NCI-H524 treated with DMSO at 0.1 percent for 48 hours (cell line): ENCODE measurements at regions not wholly inside any gene's neighbourhood (a gene's known extent, or its start where the extent isn't known, plus 50 kb on each side); places are given as distances from the start of the nearest gene placed in this dataset.
"Not testable (repeated sequence)": the region's sequence is repeated elsewhere in the genome, so short reads cannot be mapped to it uniquely, and the experiment has no call there.

Experiments used
- DNase-seq: peaks from one replicate; lab custom pipeline; 2025; lab: John Stamatoyannopoulos, UW

- no peak for DNase-seq
Observed at GRCh38 chr2:204360218-204361007, 184.9 kb upstream of the PARD3B start.

DNA sequence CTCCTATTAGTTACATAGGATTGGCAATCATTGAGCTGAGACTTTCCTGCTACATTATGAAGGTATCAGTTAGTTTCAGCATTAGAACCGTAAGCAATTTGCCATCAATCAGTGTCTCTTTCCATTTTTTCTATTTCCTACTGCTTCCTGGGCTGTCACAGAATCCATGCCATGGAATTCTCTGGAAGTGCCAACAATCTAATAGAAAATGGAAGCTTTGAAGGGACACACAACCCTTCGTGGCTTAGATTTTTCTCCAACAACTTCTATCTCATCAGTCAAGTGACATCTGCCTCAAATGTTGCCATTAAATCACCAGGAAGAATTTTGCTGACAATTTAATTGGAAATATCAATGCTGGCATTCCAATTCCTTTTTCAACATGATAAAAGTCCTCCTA lies 183.5 kb upstream of the PARD3B start:
- DNase-seq = no peak

GRCh38 chr2:204362581-204362980 lies 182.7 kb upstream of the PARD3B start:
- DNase-seq = no peak

DNA sequence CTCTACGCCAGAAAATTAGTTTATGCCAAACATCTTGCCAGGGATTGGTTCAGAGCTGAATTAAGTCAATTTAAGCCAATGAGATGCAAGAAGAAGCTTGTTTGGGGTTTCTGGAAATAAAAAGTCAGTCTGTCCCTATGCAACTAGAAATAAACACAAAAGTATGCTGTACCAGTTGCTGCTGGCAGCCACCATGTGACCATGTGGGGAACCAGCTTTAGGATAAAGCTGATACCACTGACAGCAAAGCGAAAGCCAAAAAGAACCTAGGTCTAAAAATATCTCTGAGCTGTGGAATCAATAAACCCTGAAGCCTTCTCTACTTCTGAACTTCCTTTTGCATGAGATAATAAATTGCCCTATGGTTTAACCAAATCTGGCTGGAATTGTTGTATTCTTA lies 181.8 kb upstream of the PARD3B start:
- no peak for DNase-seq

GRCh38 chr2:204364860-204365535 lies 180.3 kb upstream of the PARD3B start:
- peak; percentile 77 for DNase-seq

DNA sequence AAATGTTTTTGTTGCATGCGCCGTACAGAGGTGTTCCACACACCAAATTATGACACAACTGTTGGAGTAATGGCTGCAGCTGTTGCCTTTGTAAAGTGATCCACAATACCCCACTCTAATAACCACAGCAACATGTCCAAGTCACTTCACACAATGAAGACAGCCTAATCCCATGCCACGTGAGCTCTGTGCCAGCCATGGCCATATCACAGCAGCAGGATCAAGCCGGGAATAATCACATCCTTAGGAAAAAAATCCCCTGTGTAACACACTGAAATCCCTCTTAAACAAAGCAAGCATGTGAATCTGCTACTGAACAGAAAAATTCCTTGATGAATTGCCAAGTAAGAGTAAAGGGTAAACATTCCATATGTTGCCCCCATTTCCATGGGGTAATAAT lies 179.5 kb upstream of the PARD3B start:
- peak; percentile 96 for DNase-seq

- no peak for DNase-seq
Observed at GRCh38 chr2:204367466-204367865, 177.8 kb upstream of the PARD3B start.

- DNase-seq = no peak
Observed at GRCh38 chr2:204370172-204370718, 175.0 kb upstream of the PARD3B start.

GRCh38 chr2:204373942-204374341 lies 171.3 kb upstream of the PARD3B start:
- DNase-seq = no peak

GRCh38 chr2:204380141-204380881 lies 165.0 kb upstream of the PARD3B start:
- no peak for DNase-seq

- DNase-seq = no peak
Observed at GRCh38 chr2:204386668-204387067, 158.6 kb upstream of the PARD3B start.

DNA sequence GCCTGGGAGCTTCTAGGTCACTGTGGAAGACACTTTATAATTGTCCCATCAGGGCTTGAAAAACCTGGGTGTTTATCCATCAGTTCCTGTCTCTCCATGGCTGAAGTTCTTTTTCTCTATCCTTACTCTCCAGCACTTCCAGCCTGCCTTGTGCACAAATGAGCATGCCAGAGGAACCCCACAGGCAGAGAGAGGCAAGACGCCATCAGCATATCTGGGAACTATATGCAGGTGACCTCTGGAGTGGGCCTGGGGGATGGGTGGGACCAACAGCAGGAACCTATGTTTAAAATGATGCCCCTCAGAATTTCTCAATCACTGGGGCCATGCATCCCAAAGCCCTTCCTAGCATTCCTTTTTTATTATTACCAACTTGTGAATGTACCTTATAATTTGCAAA lies 156.2 kb upstream of the PARD3B start:
- no peak for DNase-seq

DNA sequence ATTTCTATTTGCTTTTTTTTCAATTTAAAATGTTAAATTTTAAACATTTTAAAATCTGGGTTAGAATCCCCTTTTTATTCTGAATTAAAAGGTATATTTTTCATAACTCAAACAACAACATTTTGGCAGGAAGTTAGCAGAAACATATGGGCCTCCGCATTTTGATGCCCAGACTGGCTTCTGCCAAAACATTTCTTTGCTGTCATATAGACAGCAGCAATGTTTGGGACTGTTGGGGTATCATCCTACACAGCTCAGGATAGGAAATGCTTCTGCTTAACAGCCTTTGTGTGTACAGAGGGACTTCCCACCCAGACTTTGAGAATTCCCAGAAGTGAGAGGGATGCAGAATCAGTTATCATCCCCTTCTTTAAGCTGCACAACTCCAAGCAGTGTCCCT lies 155.4 kb upstream of the PARD3B start:
- DNase-seq = no peak

GRCh38 chr2:204395539-204395938 lies 149.7 kb upstream of the PARD3B start:
- no peak for DNase-seq

DNA sequence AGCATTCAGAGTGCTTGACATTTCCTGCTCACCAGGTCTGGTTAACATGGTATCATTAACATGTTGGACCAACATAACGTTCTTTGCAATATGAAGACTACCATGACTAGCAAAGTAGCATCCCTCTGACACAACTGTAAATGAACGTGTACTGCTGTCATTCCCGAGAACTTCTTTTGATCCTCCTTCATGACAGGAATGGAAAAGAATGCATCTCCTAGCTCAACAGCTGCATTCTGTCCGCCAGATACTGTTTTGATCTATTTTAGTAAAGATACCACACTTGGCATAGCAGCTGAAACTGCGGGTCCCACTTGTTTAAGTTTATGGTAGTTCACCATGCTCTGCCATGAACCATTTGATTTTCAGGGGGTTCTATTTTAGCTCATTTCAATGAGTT lies 144.2 kb upstream of the PARD3B start:
- DNase-seq = no peak

DNA sequence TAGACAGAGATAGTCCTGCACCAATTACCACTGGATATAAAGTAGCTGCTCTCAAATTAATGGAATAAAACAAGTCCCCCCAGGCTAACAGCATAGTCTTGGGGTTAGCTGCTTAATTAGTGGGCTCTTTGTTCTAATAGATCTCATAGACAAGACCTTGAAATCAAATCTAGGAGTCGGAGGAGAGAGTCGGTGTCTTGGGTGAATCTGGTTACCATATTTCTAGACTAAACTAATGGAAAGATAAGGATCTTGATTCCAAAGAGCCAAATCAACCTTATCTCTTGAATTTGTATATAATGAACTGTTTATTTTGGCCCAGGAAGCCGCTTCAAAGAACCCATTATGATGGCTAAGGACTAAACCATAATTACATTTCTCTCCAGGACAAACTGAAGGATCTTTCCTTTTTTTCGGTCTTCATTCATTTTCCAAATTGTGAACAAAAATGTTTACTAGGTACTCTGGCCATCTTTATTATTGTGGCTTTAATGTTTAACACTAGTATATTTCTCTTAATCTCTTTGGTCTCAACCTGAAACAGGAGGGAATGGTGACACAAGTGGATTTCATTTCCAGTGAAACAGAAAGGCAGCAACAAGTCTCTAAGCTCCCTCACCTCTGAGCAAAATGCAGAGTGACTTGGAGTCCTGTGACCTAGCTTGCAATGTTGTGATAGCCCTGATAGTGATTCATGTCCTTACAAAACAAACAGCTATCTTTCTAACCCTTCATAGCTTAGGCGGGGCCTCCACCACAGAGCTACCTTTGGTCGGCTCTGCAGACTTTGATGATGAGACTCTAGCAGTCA lies 137.9 kb upstream of the PARD3B start:
- DNase-seq = no peak

DNA sequence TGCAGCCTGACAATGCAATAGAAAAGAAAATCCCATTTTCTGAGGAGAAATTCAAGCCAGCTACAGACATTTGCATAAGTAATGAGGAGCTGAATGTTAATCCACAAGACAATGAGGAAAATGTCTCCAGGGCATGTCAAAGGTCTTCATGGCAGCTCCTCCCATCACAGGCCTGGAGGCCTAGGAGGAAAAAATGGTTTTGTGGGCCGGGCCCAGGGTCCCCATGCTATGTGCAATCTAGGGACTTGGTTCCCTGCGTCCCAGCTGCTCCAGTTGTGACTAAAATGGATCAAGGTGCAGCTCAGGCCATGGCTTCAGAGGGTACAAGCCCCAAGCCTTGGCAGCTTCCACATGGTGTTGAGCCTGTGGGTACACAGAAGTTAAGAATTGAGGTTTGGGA lies 132.5 kb upstream of the PARD3B start:
- not testable (repeated sequence) for DNase-seq

GRCh38 chr2:204415406-204416181 lies 129.7 kb upstream of the PARD3B start:
- DNase-seq = no peak

- DNase-seq = no peak
Observed at GRCh38 chr2:204416236-204416635, 129.0 kb upstream of the PARD3B start.

DNA sequence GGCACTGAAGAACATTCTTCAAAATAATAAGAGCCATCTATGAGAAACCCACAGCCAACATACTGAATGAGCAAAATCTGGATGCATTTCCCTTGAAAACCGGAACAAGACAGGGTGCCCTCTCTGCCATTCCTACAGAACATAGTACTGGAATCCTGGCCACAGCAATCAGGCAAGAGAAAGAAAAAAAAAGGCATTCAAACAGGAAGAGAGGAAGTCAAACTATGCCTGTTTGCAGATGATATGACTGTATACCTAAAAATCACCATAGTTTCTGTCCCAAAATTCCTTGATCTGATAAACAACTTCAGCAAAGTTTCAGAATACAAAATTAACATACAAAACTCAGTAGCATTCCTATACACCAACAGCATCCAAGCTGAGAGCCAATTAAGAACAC lies 119.5 kb upstream of the PARD3B start:
- DNase-seq = no peak

DNA sequence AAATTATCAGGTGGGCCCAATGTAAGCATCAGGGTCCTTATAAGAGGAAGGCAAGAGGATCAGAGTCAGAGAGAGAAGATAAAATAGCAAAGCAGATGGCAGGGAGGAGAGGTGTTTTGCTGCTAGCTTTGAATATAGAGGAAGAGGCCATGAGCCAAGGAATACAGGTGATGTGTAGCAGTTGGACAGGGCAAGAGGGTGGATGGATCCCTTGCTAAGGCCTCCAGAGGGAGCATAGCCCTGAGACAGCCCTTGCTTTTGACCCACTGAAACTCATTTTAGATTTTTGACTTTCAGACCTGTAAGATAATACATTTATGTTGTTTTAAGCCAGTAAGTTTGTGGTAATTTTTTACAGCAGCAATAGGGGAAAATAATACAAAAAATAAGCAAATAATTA lies 116.6 kb upstream of the PARD3B start:
- DNase-seq = no peak
